Loucy (cell line): ENCODE measurements at regions not wholly inside any gene's neighbourhood (a gene's known extent, or its start where the extent isn't known, plus 50 kb on each side); places are given as distances from the start of the nearest gene placed in this dataset.

Experiments used
- H2AFZ ChIP-seq: fragments of 200-600 bp; sonication (generic); 2 replicates; pipeline ENCODE4 v1.6.0; 2016; ENCODE audit warnings: antibody characterized with exemption, mild to moderate bottlenecking, low read length, moderate library complexity
- H3F3A ChIP-seq: fragments of 200-600 bp; 2 replicates; pipeline ENCODE4 v1.6.0; 2016; ENCODE audit warnings: antibody characterized with exemption, low read depth, mild to moderate bottlenecking
- H3K27me3 ChIP-seq: fragments of 200-600 bp; sonication (generic); 2 replicates; pipeline ENCODE4 v1.6.1; 2014; ENCODE audit warnings: low read length, mild to moderate bottlenecking; ENCODE audit not compliant: insufficient read depth, poor library complexity, severe bottlenecking
- H3K36me3 ChIP-seq: fragments of 200-600 bp; sonication (generic); 2 replicates; pipeline ENCODE4 v1.6.1; 2016; ENCODE audit warnings: low read length; ENCODE audit not compliant: insufficient read depth
- H3K4me1 ChIP-seq: fragments of 200-600 bp; sonication (generic); 2 replicates; pipeline ENCODE4 v1.5.1; 2014; ENCODE audit warnings: low read length, mild to moderate bottlenecking; ENCODE audit not compliant: insufficient read depth, poor library complexity, severe bottlenecking
- H3K4me2 ChIP-seq: fragments of 200-600 bp; sonication (generic); 2 replicates; pipeline ENCODE4 v1.6.0; 2014; ENCODE audit warnings: antibody characterized with exemption, low read length, low read depth, mild to moderate bottlenecking; ENCODE audit not compliant: poor library complexity, severe bottlenecking
- H3K4me3 ChIP-seq: fragments of 200-600 bp; sonication (generic); 2 replicates; pipeline ENCODE4 v1.5.1; 2014; ENCODE audit warnings: low read length, mild to moderate bottlenecking, mixed read lengths; ENCODE audit not compliant: poor library complexity, severe bottlenecking
- H3K79me2 ChIP-seq: fragments of 200-600 bp; sonication (generic); 2 replicates; pipeline ENCODE4 v1.6.1; 2014; ENCODE audit warnings: low read length; ENCODE audit not compliant: insufficient read depth
- H3K9ac ChIP-seq: fragments of 200-600 bp; sonication (generic); 2 replicates; pipeline ENCODE4 v1.6.0; 2014; ENCODE audit warnings: mild to moderate bottlenecking, low read depth, low read length, moderate library complexity; ENCODE audit not compliant: poor library complexity, severe bottlenecking
- H3K9me2 ChIP-seq: fragments of 200-600 bp; sonication (generic); replicated peaks from 2 replicates; pipeline ENCODE4 v1.6.1; 2016; ENCODE audit warnings: low read depth, low read length, mixed read lengths
- H3K9me3 ChIP-seq: fragments of 200-600 bp; sonication (generic); 2 replicates; pipeline ENCODE4 v1.6.1; 2014; ENCODE audit warnings: mild to moderate bottlenecking, antibody characterized with exemption, low read length, low read depth; ENCODE audit not compliant: insufficient read depth
- H4K20me1 ChIP-seq: fragments of 200-600 bp; sonication (generic); 2 replicates; pipeline ENCODE4 v1.6.0; 2014; ENCODE audit warnings: antibody characterized with exemption, low read length, mild to moderate bottlenecking; ENCODE audit not compliant: insufficient read depth, poor library complexity, severe bottlenecking
- CTCF ChIP-seq: fragments of 200-600 bp; sonication (generic); conservative IDR thresholded peaks from 2 replicates; pipeline ENCODE4 v1.5.1; 2014; ENCODE audit warnings: mild to moderate bottlenecking, antibody characterized with exemption, low read length
- EZH2phosphoT487 ChIP-seq: fragments of 200-600 bp; IDR thresholded peaks from 2 replicates; pipeline ENCODE4 v1.6.1; 2018; ENCODE audit warnings: antibody characterized with exemption, mild to moderate bottlenecking, moderate library complexity, borderline replicate concordance

GRCh38 chr1:10910681-10911489, 101.6 kb upstream of the TARDBP start:
- Histone ChIP-seq H3F3A (no peaks in the 10 kb centered on the region), H3K9me2 (no peaks in the 10 kb centered on the region), H4K20me1 (no peaks in the 10 kb centered on the region), H2AFZ (no peak overlapping the region), H3K79me2 (peaks cover 26% of the 10 kb centered on the region), H3K4me1 (peaks cover 52% of the 10 kb centered on the region), H3K9ac (peak overlapping the region; percentile 62), H3K36me3 (no peaks in the 10 kb centered on the region), H3K4me2 (peak overlapping the region; percentile 45), H3K4me3 (peak overlapping the region; percentile 10), H3K27me3 (no peaks in the 10 kb centered on the region), H3K9me3 (no peaks in the 10 kb centered on the region)
- TF ChIP-seq EZH2phosphoT487 (no peak), CTCF (no peak)

GRCh38 chr1:10911490-10912166, 100.8 kb upstream of the TARDBP start:
- no peak overlapping the region for H2AFZ ChIP-seq
- no peaks in the 10 kb centered on the region for H3K36me3 ChIP-seq
- H3K27me3 ChIP-seq, result no peaks in the 10 kb centered on the region
- H3K9ac ChIP-seq, result peak overlapping the region; percentile 62
- H3K4me3 ChIP-seq, result no peak overlapping the region
- H4K20me1 ChIP-seq, result no peaks in the 10 kb centered on the region
- H3F3A ChIP-seq, result no peaks in the 10 kb centered on the region
- no peaks in the 10 kb centered on the region for H3K9me3 ChIP-seq
- H3K4me2 ChIP-seq, result no peak overlapping the region
- H3K9me2 ChIP-seq, result no peaks in the 10 kb centered on the region
- H3K79me2 ChIP-seq, result peaks cover 34% of the 10 kb centered on the region
- TF ChIP-seq EZH2phosphoT487 (no peak), CTCF (no peak)
- H3K4me1 ChIP-seq, result peaks cover 52% of the 10 kb centered on the region

- no peak overlapping the region for H2AFZ ChIP-seq
Measured at GRCh38 chr1:10912441-10912840, 100.0 kb upstream of the TARDBP start.

More at GRCh38 chr1:10912441-10912840, 100.0 kb upstream of the TARDBP start:
- H3K27me3 ChIP-seq, result no peaks in the 10 kb centered on the region
- peaks cover 35% of the 10 kb centered on the region for H3K79me2 ChIP-seq
- H3K4me2 ChIP-seq, result no peak overlapping the region
- H3K4me1 ChIP-seq, result peaks cover 57% of the 10 kb centered on the region
- no peaks in the 10 kb centered on the region for H3K9me3 ChIP-seq
- no peaks in the 10 kb centered on the region for H3K36me3 ChIP-seq
- H3K4me3 ChIP-seq, result no peak overlapping the region
- no peaks in the 10 kb centered on the region for H4K20me1 ChIP-seq
- H3K9me2 ChIP-seq, result no peaks in the 10 kb centered on the region
- H3K9ac ChIP-seq, result peak overlapping the region; percentile 10
- peaks cover 1% of the 10 kb centered on the region; the same call in 1 of the 2 replicates for H3F3A ChIP-seq
- no peak for TF ChIP-seq CTCF
